Body of pancreas (tissue), 4 donors: ENCODE measurements at regions not wholly inside any gene's neighbourhood (a gene's known extent, or its start where the extent isn't known, plus 50 kb on each side); places are given as distances from the start of the nearest gene placed in this dataset.

Experiments
- POLR2A ChIP-seq, 3 donors: fragments of 450-650 bp; IDR thresholded peaks; one replicate each; pipeline ENCODE4 v1.6.1; 2016; ENCODE audit warnings: antibody characterized with exemption in 3 of 3, mild to moderate bottlenecking in 2 of 3
- TF ChIP-seq, protein P1 (sequence below), 7 experiments: fragments of 450-650 bp in 4 of 7; fragments of 200-600 bp in 3 of 7; sonication (generic) in 3 of 7; IDR thresholded peaks; one replicate each; pipeline ENCODE4 v1.5.1; 2016 to 2019; ENCODE audit warnings: antibody characterized with exemption in 7 of 7

DNA sequence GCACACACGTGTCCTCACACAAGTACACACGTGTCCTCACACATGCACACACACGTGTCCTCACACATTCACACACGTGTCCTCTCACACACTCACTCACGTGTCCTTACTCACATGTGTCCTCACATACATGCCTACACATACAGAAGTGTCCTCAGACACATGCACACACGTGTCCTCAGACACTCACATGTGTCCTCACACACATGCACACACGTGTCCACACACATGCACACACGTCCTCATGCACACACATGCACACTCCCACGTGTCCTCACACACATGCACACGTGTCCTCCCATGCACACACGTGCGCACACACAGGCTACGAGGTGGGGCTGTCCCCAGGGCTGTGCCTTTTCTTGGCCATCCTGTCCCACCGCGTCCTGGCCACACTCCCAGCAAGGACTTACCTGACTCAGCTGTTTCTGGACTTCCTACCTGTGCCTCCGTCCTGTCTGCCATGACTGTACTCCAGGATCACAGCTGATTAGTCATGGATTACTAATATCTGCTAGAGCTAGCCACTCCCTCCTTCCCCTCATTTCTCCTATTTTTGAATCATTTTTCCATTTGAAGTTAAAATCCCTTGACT is 990.2 kb downstream of the BRD1 start:
- TF ChIP-seq, protein P1, sequence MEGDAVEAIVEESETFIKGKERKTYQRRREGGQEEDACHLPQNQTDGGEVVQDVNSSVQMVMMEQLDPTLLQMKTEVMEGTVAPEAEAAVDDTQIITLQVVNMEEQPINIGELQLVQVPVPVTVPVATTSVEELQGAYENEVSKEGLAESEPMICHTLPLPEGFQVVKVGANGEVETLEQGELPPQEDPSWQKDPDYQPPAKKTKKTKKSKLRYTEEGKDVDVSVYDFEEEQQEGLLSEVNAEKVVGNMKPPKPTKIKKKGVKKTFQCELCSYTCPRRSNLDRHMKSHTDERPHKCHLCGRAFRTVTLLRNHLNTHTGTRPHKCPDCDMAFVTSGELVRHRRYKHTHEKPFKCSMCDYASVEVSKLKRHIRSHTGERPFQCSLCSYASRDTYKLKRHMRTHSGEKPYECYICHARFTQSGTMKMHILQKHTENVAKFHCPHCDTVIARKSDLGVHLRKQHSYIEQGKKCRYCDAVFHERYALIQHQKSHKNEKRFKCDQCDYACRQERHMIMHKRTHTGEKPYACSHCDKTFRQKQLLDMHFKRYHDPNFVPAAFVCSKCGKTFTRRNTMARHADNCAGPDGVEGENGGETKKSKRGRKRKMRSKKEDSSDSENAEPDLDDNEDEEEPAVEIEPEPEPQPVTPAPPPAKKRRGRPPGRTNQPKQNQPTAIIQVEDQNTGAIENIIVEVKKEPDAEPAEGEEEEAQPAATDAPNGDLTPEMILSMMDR (IDR thresholded peaks at IDR 0.05): no peak
- no peak for TF ChIP-seq POLR2A (IDR thresholded peaks at IDR 0.05)
